B cell (primary cell): ENCODE measurements at regions not wholly inside any gene's neighbourhood (a gene's known extent, or its start where the extent isn't known, plus 50 kb on each side); places are given as distances from the start of the nearest gene placed in this dataset.

Experiments used
- CTCF ChIP-seq: fragments of 200-600 bp; IDR thresholded peaks from one replicate; pipeline ENCODE4 v1.8.0; 2022; ENCODE audit warnings: antibody characterized with exemption, mild to moderate bottlenecking
- EZH2 ChIP-seq: IDR thresholded peaks from 2 replicates; pipeline ENCODE4 v1.6.1; 2012; ENCODE audit warnings: borderline replicate concordance, low read depth, mild to moderate bottlenecking, moderate library complexity, low read length; ENCODE audit not compliant: insufficient read depth, poor library complexity, severe bottlenecking

GRCh38 chrX:151099001-151099400, 77.4 kb upstream of the GPR50 start:
- TF ChIP-seq CTCF (no peak), EZH2 (no peak)
